OCI-LY3 (cell line): ENCODE measurements at regions not wholly inside any gene's neighbourhood (a gene's known extent, or its start where the extent isn't known, plus 50 kb on each side); places are given as distances from the start of the nearest gene placed in this dataset.

Experiments
- EZH2phosphoT487 ChIP-seq: fragments of 200-600 bp; shearing (Covaris generic); IDR thresholded peaks from 2 replicates; pipeline ENCODE4 v1.6.1; 2018; ENCODE audit warnings: antibody characterized with exemption, mixed run types, low read depth
- TF ChIP-seq, protein P1 (sequence below): fragments of 200-600, 300-600 bp; sonication (generic); IDR thresholded peaks from 2 replicates; pipeline ENCODE4 v1.5.1; 2014; ENCODE audit warnings: antibody characterized with exemption, low read length, low read depth

GRCh38 chr12:115830633-115831032 is 446.9 kb downstream of the MED13L start:
- TF ChIP-seq EZH2phosphoT487, result no peak
- TF ChIP-seq, protein P1, sequence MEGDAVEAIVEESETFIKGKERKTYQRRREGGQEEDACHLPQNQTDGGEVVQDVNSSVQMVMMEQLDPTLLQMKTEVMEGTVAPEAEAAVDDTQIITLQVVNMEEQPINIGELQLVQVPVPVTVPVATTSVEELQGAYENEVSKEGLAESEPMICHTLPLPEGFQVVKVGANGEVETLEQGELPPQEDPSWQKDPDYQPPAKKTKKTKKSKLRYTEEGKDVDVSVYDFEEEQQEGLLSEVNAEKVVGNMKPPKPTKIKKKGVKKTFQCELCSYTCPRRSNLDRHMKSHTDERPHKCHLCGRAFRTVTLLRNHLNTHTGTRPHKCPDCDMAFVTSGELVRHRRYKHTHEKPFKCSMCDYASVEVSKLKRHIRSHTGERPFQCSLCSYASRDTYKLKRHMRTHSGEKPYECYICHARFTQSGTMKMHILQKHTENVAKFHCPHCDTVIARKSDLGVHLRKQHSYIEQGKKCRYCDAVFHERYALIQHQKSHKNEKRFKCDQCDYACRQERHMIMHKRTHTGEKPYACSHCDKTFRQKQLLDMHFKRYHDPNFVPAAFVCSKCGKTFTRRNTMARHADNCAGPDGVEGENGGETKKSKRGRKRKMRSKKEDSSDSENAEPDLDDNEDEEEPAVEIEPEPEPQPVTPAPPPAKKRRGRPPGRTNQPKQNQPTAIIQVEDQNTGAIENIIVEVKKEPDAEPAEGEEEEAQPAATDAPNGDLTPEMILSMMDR, result no peak
